Stimulated activated CD4-positive, alpha-beta T cell treated with anti-CD3 and anti-CD28 coated beads, Interleukin-15, amount 100 ng/mL, for 24 hours (primary cell): ENCODE measurements at regions not wholly inside any gene's neighbourhood (a gene's known extent, or its start where the extent isn't known, plus 50 kb on each side); places are given as distances from the start of the nearest gene placed in this dataset.
"Not testable (repeated sequence)": the region's sequence is repeated elsewhere in the genome, so short reads cannot be mapped to it uniquely, and the experiment has no call there.

ENCODE experiments used
- DNase-seq: peaks from one replicate; pipeline ENCODE4 v3.0.0-alpha.2; 2020

DNA sequence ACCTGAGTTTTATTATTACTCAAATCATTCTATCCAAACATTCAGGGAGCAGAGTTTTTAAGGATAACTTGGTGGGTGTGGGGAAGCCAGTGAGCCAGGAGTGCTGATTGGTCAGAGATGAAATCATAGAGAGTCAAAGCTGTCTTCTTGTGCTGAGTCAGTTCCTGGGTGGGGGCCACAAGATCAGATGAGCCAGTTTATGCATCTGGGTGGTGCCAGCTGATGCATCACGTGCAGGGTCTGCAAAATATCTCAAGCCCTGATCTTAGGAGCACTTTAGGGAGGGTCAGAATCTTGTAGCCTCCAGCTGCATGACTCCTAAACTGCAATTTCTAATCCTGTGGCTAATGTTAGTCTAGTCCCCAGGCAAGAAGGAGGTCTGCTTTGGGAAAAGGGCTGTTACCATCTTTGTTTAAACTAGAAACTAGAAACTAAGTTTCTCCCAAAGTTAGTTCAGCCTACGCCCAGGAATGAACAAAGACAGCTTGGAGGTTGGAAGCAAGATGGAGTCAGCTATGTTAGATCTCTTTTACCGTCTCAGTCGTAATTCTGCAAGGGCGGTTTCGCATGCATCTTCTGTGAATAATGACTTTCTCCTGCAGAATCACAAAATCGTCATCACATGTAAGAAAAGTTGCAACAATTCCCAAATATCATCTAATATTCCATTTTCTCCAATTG, 97.5 kb downstream of the ZNF664 start:
- DNase-seq: not testable (repeated sequence)

DNA sequence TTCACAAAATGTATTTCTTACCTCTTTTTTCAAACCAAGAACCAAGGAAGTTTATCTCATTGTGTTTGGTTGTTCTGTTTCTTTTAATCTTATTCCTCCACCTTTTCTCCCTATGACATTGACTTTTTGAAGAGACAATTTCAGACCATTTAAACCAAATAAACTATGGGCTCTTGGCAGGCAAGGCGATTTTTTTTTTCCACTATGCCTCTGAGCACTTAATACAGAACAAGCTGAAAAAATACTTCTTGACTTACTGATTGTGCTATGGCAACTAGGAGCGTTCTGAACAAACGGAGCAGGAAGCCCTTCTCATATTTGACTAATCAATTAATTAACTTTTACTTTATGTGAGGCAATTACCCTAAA, 98.0 kb downstream of the ZNF664 start:
- no peak for DNase-seq

DNA sequence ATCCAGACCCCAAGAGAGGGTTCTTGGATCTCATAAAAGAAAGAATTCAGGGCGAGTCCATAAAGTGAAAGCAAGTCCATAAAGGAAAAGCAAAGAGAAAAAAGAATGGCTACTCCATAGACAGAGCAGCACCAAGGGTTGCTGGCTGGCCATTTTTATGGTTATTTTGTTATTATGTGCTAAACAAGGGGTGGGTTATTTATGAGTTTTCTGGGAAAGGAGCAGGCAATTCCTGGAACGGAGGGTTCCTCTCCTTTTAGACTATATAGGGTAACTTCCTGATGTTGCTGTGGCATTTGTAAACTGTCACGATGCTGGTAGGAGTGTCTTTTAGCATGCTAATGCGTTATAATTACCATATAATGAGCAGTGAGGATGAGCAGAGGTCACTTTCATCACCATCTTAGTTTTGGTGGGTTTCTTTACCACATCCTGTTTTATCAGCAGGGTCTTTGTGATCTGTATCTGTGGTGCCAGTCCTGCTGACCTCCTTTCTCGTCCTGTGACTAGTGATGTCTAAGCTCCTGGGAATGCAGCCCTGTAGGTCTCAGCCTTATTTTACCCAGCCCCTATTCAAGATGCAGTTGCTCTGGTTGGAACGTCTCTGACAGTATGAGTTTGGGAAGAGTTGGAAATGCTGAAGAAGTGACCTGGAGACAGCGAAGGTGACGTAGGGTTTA, 100.5 kb downstream of the ZNF664 start:
- no peak for DNase-seq

DNA sequence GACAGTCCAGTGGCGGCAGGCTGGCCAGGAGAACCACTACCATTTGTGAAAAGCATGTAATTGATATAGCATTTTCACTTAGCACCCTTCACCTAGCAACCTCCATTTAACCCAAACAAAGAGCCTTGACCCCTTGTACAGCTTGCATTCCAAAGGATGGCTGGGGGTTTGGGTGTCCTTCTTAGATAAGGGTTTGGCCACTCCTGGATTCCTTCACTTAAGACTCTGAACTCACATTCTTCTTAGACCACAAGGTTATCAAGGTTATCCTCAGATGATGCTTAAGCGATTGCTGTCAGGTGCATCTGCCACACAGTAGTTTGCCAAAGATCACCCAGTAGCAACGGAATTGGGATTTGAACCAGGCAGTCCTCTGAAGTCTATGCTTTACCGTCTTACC, 102.8 kb downstream of the ZNF664 start:
- no peak for DNase-seq

DNA sequence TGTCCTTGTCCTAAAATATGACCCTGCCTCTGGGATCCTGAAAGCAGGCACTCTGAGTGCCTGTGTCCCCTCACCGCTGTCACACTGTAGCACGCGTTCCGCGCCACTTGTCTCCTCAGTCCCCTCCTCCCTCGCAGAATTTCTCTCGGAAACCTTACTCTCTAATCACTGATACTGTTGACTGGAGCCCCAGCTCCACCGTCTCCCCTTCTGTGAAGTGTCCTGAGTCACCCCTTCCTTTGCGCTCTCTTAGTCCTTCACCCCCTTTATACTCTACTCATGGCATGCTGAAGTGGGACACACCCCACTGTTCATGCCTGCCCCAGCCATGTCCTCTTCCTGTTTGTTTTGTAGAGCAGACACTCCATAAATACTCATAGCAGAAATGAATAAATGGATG, 104.7 kb downstream of the ZNF664 start:
- DNase-seq: no peak

DNA sequence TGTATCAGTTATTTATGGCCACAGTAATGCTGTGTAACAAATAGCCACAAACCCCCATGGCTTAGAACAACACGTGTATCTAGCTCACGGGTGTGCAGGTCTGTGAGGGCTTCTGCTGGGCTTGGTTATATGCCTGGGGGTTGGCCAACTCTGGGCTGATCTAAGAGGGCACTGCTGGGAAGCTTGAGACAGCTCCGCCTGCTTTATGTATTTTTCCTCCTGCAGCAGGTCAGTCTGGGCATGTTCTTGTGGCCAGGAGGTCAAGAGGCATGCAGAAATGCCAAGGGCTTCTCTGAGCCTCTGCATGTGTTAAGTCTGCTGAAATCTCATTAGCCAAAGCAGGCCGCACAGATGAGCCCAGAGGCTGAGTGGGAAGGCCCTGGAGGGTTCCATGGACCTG, 105.8 kb downstream of the ZNF664 start:
- DNase-seq: no peak

DNA sequence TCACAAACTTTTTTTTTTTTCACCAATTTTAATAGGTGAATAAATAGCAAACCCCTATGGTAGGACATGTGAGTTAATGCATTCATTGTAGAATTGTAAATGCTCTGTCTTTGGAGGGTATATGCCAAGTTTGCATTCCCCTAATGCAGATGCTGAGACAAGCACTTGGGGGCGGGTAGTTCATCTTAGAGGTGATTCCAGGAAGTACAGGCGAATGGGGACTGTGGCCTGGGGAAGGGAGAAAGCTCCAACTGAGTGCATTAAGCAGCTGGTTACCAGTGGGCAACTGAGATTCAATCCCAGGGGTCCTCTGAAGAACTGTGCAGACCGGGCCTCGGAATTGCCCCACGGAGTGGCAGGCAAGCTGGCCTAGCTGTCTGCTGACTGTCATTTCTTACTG, 107.6 kb downstream of the ZNF664 start:
- DNase-seq: no peak

DNA sequence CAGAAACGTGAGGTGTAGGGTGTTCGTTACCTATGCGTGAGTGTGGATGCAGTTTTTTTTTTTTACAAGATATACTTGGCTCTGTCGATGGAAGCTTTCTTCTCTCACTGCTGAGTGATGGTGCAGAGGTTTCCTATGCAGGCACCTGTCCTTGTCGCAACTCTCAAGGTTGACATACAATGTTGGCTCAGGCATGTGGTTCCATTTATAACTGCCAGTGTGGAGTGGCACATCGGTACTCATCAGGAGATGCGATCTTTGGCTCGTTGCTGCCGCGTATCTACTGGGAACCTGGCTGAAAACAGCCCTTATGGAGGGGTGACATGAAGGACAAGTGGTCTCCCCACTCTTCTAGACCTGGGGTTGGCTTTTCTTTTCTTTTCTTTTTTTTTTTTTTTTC, 109.0 kb downstream of the ZNF664 start:
- no peak for DNase-seq

DNA sequence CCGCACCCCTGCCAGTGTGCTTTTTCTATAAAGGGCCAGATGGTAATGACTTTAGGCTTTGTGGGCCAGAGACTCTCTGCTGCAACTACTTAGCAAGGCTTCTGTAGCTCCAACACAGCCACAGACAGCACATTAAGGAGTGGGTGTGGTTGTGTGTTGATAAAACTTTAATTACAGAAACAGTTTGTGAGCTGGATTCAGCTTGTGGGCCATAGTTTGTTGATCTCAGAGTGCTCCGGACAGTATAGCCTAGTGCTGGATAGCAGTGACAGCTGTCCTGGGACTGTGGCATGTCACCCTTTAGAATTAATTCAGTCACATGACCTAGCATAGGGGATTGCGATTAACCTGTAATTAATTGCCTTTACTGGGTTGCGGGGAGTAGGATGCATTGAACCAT, 109.7 kb downstream of the ZNF664 start:
- no peak for DNase-seq

DNA sequence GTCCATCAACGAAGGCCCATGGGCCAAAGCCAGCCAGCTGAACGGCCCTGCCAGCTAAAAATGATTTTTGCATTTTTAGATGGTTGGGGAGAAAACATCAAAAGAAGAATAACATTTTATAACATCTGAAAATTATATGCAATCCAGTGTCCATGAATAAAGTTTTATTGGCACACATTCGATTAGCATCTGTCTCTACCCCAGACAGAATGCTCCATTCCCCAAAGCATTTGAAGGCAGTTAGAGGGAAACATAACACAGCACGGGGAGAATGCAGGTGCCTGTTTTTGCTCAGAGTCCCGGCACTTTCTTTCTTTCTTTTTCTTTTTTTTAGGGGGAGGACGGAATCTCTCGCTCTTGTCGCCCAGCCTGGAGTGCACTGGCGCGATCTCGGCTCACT, 110.7 kb downstream of the ZNF664 start:
- no peak for DNase-seq

DNA sequence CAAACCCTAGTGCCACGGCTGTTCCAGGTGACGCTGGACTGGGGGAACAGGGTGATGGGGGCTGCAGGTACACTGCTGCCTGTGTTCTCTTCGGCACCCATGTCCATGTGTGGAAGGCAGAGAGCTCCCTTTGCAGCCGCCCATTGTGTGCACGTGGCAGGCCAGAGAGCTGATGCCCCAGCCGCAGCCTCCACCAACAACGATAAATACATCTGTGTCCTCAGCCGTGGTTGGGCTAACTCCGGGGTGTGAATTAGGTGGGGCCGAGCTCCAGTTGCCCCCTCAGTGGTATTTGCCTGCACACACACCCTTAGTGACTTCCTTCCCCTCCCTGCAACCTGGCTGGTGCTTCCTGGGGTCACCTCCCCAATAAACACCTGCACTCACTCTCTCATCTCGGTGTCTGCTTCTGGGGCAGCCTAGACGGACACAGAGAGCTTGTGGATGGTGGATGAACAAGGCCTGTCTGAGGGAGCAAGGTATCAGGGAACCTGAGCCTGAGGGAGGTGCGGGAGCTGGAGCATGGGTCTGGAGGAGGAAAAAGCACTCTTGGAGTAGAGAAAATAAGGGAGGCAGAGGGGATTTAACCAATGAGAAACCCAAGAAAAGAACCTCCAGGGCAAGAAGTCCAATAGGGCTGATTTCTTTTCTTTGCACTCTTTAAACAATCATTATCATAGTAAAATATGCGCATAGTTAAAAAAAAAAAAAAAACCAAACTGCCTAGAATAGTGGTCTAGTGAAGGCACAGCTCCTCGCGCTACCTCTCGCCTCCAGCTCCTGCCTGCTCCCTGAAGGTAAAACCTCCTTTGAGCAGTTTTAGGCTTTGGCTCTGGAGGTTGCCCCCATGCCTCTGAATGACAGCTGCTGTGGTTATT, 112.6 kb downstream of the ZNF664 start:
- no peak for DNase-seq

DNA sequence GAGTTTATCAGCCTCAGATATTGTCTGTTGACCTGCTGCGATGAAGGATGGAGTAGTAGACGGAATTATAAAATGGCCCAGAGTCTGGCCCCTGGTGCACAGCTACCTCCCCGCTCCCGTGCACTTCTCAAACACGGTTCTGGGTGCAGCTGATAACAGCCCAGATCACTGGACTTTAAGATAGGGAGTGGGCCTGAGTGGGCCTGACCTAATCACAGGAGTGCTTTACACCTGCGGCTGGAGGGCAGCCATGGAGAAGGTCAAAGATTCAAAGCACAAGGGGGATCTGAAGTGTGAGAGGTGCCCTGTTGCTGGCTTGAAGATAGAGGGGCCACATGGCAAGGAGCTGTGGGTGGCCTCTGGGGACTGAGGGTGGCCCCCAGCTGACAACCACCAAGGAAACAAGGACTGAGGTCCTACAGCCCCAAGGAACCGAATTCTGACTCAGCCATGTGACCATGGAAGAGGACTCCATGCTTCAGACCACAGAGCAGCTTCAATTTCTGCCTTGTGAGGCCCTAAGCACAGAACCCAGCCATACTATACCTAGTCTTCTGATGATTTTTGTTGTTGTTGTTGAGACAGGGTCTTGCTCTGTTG, 113.4 kb downstream of the ZNF664 start:
- DNase-seq: no peak

DNA sequence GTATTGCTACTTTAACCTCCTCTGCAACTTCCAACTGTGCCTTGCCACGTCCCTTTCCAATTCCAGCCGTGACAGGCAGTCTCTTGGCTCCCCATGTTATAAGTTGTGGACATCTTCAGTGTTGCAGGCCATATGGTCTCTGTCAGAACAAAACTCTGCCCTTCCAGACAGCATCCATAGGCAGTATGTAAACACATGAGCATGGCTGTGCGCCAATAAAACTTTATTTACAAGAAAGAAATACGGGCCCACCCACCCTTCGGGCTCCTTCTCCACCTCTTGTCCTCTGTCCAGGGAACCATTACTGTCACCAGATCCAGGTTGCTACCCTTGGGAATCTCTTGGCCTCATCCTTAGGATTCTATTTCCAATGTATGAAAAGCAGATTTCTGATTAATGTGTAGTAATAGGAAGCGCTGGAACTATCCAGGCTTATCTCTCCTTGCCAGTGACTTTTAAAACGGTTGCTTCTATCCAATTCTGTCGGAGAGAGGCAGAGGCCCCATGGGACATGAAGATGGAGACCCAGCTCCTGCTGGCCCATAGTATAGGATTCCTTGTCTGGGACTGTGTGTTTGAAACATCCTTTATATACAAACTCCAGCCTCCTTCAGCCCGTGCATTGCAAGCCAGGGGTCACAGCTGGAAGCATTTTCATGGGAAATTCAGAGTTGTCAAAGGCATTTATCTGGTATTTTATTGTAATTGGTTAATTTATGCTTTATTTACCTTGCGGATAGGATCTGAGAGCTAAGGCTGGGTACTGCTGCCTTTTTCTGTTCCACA, 114.4 kb downstream of the ZNF664 start:
- no peak for DNase-seq

DNA sequence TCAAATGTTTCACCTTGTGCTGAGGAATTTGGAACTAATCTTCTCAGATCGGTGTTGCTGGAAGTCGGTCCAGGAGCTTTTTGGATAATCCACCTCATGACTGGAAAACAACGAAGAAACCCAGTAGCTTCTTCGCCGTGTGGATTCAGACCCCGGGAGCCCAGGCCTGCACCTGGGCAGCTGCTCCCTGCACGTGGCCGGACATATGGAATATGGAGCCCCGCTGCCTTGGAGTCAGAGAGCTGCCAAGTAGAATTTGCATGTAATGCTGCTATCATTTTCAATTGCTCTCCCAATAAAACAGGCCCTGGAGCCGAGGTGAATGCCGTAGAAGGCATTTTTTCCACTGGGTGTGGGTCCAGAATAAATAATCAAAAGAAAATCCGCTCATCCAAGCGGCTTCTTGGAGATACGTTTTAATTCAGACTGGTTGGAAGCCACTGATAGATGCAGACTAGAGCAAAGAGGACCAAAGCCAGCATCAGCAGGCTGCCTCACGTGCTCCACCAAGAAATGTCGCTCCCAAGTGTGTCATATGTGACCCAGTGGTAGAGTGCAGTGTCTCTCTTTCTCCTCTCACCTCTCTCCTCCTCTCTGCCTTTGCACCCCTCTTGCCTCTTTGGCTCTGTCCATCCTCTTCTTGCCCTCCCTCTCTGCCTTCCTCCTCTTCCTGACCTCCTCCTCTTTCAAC, 115.3 kb downstream of the ZNF664 start:
- no peak for DNase-seq

DNA sequence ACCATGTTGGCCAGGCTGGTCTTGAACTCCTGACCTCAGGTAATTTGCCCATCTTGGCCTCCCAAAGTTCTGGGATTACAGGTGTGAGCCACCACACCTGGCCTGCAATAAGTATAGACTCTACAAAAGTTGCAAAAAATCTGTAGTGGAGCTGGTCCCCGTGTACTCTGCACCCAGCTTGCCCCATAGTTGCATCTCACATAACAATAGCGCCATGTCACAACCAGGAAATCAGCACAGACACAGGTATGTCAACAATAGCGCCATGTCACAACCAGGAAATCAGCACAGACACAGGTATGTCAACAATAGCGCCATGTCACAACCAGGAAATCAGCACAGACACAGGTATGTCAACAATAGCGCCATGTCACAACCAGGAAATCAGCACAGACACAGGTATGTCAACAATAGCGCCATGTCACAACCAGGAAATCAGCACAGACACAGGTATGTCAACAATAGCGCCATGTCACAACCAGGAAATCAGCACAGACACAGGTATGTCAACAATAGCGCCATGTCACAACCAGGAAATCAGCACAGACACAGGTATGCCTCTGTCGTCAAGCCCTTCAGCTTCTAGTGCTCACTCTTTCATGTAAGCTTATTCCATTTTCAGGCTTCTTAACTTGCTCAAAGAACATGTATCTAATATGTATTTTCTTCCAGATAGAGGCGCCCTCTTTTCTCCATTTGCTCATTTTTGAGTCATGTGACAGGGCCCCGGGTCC, 116.3 kb downstream of the ZNF664 start:
- DNase-seq: not testable (repeated sequence)

DNA sequence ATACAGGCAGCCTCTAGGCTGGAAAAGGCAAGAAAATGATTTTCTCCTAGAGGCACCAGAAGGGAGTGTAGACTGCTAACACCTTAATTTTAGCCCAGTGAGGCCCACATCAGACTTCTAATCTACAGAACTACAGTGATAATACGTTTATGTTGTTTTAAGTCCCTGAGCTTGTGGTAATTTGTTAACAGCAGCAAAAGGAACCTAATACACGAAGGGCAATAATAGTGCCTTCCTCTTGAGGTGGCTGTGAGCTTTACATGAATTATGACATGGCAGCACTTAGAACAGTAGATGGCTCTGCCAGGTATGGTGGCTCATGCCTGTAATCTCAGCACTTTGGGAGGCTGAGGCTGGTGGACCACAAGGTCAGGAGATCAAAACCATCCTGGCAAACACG, 118.8 kb downstream of the ZNF664 start:
- no peak for DNase-seq

DNA sequence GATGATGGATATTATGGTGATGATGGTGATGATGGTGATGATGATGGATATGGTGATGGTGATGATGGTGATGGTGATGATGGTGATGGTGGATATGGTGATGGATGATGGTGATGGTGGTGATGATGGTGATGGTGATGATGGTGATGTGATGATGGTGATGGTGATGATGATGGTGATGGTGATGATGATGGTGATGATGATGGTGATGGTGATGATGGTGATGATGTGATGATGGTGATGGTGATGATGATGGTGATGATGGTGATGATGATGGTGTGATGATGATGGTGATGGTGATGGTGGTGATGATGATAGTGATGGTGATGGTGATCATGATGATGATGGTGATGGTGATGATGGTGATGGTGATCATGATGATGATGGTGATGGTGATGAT, 119.5 kb downstream of the ZNF664 start:
- DNase-seq: not testable (repeated sequence)

DNA sequence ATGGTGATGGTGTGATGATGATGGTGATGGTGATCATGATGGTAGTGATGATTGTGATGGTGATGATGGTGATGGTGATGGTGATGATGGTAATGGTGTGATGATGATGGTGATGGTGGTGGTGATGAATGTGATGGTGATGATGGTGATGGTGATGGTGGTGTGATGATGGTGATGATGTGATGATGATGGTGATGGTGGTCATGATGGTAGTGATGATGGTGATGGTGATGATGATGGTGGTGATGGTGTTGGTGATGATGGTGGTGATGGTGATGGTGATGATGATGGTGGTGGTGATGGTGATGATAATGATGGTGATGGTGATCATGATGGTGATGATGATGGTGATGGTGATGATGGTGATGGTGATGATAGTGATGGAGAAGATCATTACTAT, 120.3 kb downstream of the ZNF664 start:
- DNase-seq: no peak

DNA sequence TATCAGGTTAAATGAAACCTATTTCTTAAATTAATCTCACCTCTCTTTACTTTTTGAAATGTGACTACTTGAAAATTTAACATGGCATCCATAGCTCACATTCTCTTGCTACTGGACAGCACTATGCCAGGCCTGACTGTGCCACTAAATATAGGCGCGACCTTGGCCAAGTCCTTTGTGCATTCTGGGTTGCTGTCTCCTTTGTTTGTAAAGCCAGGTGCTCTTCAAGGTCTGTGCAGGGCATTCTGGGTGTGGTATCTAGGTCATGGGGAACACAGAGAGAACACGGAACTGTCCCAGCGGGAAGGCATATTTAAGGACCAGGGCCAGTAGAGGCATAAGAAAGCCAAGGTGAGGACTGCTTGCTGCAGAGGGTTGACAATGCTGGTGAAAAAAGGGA, 121.2 kb downstream of the ZNF664 start:
- no peak for DNase-seq

DNA sequence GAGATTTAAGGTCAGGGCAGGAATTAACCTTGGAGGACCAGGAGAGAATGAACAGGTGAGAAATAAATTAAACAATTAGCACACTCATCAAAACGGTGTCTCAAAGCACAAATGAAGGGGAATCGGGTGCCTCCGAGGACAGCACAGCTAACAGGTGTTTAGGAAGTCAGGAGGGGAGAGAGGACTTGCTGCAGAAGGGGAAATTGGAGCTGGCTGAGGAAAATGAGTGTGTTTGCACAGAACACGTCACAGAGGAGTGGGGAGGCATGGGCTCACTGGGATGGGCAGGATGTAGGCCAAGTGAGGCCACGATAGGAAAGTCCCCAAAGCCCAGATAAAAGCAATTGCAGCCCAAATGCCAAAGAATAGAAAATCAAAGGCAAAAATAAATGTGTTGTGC, 121.7 kb downstream of the ZNF664 start:
- no peak for DNase-seq

DNA sequence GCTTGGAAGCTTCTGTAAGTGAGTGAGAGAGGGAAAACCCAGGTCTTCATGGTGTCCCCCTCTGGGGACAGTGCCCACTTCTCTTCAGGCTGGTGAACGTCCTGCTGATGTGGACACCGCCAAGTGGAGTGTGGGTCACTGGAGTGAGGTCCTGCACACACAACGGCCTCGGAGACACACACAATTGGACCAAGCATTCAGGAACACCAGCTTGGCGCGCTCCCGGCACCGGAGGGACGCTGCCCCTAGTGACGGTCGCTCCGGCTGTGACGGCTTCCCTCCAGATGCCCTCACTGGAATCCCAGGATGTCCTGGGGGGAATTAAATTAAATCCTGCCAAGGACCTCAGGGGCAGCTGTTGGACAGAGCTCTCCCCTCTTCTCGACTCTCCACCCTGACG, 123.1 kb downstream of the ZNF664 start:
- DNase-seq: no peak
